CD14-positive monocyte (primary cell): ENCODE measurements at regions not wholly inside any gene's neighbourhood (a gene's known extent, or its start where the extent isn't known, plus 50 kb on each side); places are given as distances from the start of the nearest gene placed in this dataset.
"Not testable (repeated sequence)": the region's sequence is repeated elsewhere in the genome, so short reads cannot be mapped to it uniquely, and the experiment has no call there.

ENCODE experiments used
- DNase-seq, 3 donors: peaks; one replicate each; pipeline ENCODE4 v3.0.0-alpha.2; 2011 to 2022
- H2AFZ ChIP-seq: 2 replicates; pipeline ENCODE4 v1.6.0; 2012; ENCODE audit warnings: mild to moderate bottlenecking, low read depth, low read length, inconsistent platforms; ENCODE audit not compliant: insufficient read depth, poor library complexity, severe bottlenecking
- H3K27ac ChIP-seq, 2 donors: 1 replicate in 1 of 2; 2 replicates in 1 of 2; pipeline ENCODE4 v1.5.1; 2012 to 2013; ENCODE audit warnings: low read length in 2 of 2, control low read depth in 1 of 2, inconsistent platforms in 1 of 2, low read depth in 1 of 2, mild to moderate bottlenecking in 1 of 2
- H3K27me3 ChIP-seq, 2 donors: one replicate each; pipeline versions ENCODE4 v1.6.0 to v1.6.1; 2011 to 2013; ENCODE audit warnings: low read length in 2 of 2; ENCODE audit not compliant: control insufficient read depth in 2 of 2, insufficient read depth in 2 of 2
- H3K36me3 ChIP-seq, 2 donors: replicated peaks in 1 of 2; 1 replicate in 1 of 2; 2 replicates in 1 of 2; pipeline versions ENCODE4 v1.5.1 to v1.6.1; 2012 to 2013; ENCODE audit warnings: low read length in 2 of 2, control low read depth in 1 of 2, inconsistent platforms in 1 of 2, mild to moderate bottlenecking in 1 of 2; ENCODE audit not compliant: insufficient read depth in 2 of 2, control insufficient read depth in 1 of 2
- H3K4me1 ChIP-seq, 2 donors: 1 replicate in 1 of 2; 2 replicates in 1 of 2; pipeline versions ENCODE4 v1.5.1 to v1.6.1; 2012 to 2013; ENCODE audit warnings: low read length in 2 of 2, control low read depth in 1 of 2, inconsistent platforms in 1 of 2, mild to moderate bottlenecking in 1 of 2, moderate library complexity in 1 of 2; ENCODE audit not compliant: insufficient read depth in 2 of 2, control insufficient read depth in 1 of 2
- H3K4me2 ChIP-seq: replicated peaks from 2 replicates; pipeline ENCODE3; 2012; ENCODE audit warnings: low read length, moderate library complexity, mild to moderate bottlenecking; ENCODE audit not compliant: poor library complexity, severe bottlenecking; ENCODE audit errors: extremely low read depth
- H3K4me3 ChIP-seq, 3 experiments: fragments of 200-600 bp in 1 of 3; sonication (generic) in 1 of 3; replicated peaks in 1 of 3; 1 replicate in 2 of 3; 2 replicates in 1 of 3; pipeline ENCODE4 v1.5.1; 2011 to 2013; ENCODE audit warnings: low read length in 3 of 3, mild to moderate bottlenecking in 3 of 3, control low read depth in 2 of 3, low read depth in 2 of 3, inconsistent platforms in 1 of 3, moderate library complexity in 1 of 3
- H3K79me2 ChIP-seq: 2 replicates; pipeline ENCODE4 v1.6.0; 2012; ENCODE audit warnings: mild to moderate bottlenecking, control low read depth, inconsistent platforms, low read length, moderate library complexity; ENCODE audit not compliant: insufficient read depth
- H3K9ac ChIP-seq: 2 replicates; pipeline ENCODE4 v1.6.0; 2017; ENCODE audit warnings: low read length, mild to moderate bottlenecking; ENCODE audit not compliant: insufficient read depth, poor library complexity, severe bottlenecking
- H3K9me3 ChIP-seq, 2 donors: replicated peaks in 1 of 2; 1 replicate in 1 of 2; 2 replicates in 1 of 2; pipeline versions ENCODE4 v1.5.1 to v1.6.1; 2012 to 2013; ENCODE audit warnings: low read length in 2 of 2, control low read depth in 1 of 2; ENCODE audit not compliant: control insufficient read depth in 1 of 2, insufficient read depth in 1 of 2
- H4K20me1 ChIP-seq: 2 replicates; pipeline ENCODE4 v1.6.0; 2012; ENCODE audit warnings: mild to moderate bottlenecking, low read length, control low read depth, moderate library complexity; ENCODE audit not compliant: insufficient read depth
- H3K27ac Mint-ChIP-seq, 7 donors: one replicate each; pipeline ENCODE4 v1.8.0; 2020; ENCODE audit warnings: mild to moderate bottlenecking in 7 of 7, mixed read lengths in 7 of 7, moderate library complexity in 6 of 7, inconsistent platforms in 2 of 7
- H3K27me3 Mint-ChIP-seq, 3 donors: one replicate each; pipeline ENCODE4 v1.8.0; 2021 to 2022; ENCODE audit warnings: low read depth in 3 of 3, mild to moderate bottlenecking in 3 of 3, mixed read lengths in 3 of 3, moderate library complexity in 3 of 3, inconsistent platforms in 1 of 3
- H3K36me3 Mint-ChIP-seq, 2 donors: one replicate each; pipeline ENCODE4 v1.8.0; 2020; ENCODE audit warnings: mixed read lengths in 2 of 2, inconsistent platforms in 1 of 2, mild to moderate bottlenecking in 1 of 2
- H3K4me1 Mint-ChIP-seq: one replicate; pipeline ENCODE4 v1.8.0; 2020; ENCODE audit warnings: mild to moderate bottlenecking, mixed read lengths
- H3K4me3 Mint-ChIP-seq, 2 donors: one replicate each; pipeline ENCODE4 v1.8.0; 2020; ENCODE audit warnings: mild to moderate bottlenecking in 2 of 2, mixed read lengths in 2 of 2, moderate library complexity in 1 of 2
- H3K9me3 Mint-ChIP-seq, 7 donors: one replicate each; pipeline ENCODE4 v1.8.0; 2020 to 2022; ENCODE audit warnings: mixed read lengths in 7 of 7, mild to moderate bottlenecking in 6 of 7, moderate library complexity in 6 of 7, inconsistent platforms in 2 of 7
- WGBS: methylation state at CpG from one replicate; pipeline ENCODE4 v1.1.5; 2013; ENCODE audit warnings: missing lambda C conversion rate; ENCODE audit not compliant: insufficient coverage; 5-methylcytosine and 5-hydroxymethylcytosine counted together
- intact Hi-C, 2 donors: fragments of 100-400 bp; cut with micrococcal nuclease; formaldehyde crosslinking; loops; one replicate each; pipeline versions ENCODE4 v1.15.0 to v1.15.1; 2023
- TF ChIP-seq, protein P1 (sequence below): fragments of 200-600 bp; IDR thresholded peaks from one replicate; pipeline ENCODE4 v1.8.0; 2022; ENCODE audit warnings: antibody characterized with exemption, mild to moderate bottlenecking

DNA sequence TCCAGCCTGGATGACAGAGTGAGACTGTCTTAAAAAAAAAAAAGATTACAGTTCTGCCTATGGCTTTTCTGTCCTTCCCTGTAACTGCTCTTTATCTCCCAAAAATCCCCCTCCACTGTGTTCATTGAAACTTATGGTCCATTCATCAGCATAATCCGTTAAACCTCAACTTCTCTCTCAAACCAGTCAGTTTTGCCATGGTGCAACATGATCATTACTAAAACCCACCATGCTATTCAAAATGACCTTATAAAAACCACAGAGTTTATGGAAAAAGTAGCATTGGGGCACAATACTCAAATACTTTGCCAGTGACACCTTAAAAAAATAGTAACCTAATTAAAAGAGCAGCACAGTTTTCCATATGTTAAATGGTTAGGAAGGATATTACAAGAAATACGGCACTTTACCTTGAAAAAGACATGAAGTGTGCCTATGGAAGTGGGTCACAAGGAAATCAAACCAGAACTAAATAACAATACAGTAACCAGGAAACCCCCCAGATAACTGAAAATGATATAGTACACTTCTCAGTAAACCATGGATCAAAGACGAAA is 74.0 kb upstream of the ST8SIA6 start:
- Histone ChIP-seq H4K20me1 (no peaks in the 10 kb centered on the region), H3K4me3 (no peak overlapping the region), H3K4me1 (peaks cover 30 to 33% of the 10 kb centered on the region in 2 donors), H3K27ac (peak overlapping the region; percentile 81), H3K79me2 (no peaks in the 10 kb centered on the region), H3K4me2 (no peak overlapping the region), H3K9me3 (peaks cover 5 to 8% of the 10 kb centered on the region in 2 donors), H3K27me3 (no peaks in the 10 kb centered on the region), H3K9ac (no peak overlapping the region), H2AFZ (no peak overlapping the region), H3K36me3 (no peaks in the 10 kb centered on the region)
- H3K36me3 Mint-ChIP-seq: peaks cover 0 to 8% of the 10 kb centered on the region in 2 donors
- DNase-seq: no peak
- intact Hi-C loops: no loop called here
- peak overlapping the region in 6 of 7 donors; percentile 25 to 91 (median 90) for H3K27ac Mint-ChIP-seq
- TF ChIP-seq, protein P1, sequence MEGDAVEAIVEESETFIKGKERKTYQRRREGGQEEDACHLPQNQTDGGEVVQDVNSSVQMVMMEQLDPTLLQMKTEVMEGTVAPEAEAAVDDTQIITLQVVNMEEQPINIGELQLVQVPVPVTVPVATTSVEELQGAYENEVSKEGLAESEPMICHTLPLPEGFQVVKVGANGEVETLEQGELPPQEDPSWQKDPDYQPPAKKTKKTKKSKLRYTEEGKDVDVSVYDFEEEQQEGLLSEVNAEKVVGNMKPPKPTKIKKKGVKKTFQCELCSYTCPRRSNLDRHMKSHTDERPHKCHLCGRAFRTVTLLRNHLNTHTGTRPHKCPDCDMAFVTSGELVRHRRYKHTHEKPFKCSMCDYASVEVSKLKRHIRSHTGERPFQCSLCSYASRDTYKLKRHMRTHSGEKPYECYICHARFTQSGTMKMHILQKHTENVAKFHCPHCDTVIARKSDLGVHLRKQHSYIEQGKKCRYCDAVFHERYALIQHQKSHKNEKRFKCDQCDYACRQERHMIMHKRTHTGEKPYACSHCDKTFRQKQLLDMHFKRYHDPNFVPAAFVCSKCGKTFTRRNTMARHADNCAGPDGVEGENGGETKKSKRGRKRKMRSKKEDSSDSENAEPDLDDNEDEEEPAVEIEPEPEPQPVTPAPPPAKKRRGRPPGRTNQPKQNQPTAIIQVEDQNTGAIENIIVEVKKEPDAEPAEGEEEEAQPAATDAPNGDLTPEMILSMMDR: no peak
- WGBS: 14% methylated on average over 1 of the region's 3 CpGs
- H3K9me3 Mint-ChIP-seq: peaks cover 2 to 11% (median 9%) of the 10 kb centered on the region in 7 donors
- H3K4me3 Mint-ChIP-seq: no peak overlapping the region
- peaks cover 0 to 2% (median 0%) of the 10 kb centered on the region in 3 donors for H3K27me3 Mint-ChIP-seq
- H3K4me1 Mint-ChIP-seq: peaks cover 30% of the 10 kb centered on the region

GRCh38 chr10:17527514-17528146 is 73.2 kb upstream of the ST8SIA6 start:
- Mint-ChIP-seq H3K36me3 (peaks cover 0 to 8% of the 10 kb centered on the region in 2 donors), H3K4me3 (peak overlapping the region; percentile 32 to 68), H3K27me3 (no peaks in the 10 kb centered on the region), H3K9me3 (peaks cover 2 to 14% (median 9%) of the 10 kb centered on the region in 7 donors), H3K27ac (peak overlapping the region; percentile 71 to 95 (median 90)), H3K4me1 (peaks cover 30% of the 10 kb centered on the region)
- TF ChIP-seq, protein P1: no peak
- peak overlapping the region; percentile 81 for H3K27ac ChIP-seq
- H3K4me3 ChIP-seq: peak overlapping the region in 1 of 3 experiments; percentile 52
- H3K27me3 ChIP-seq: no peaks in the 10 kb centered on the region
- peak overlapping the region; percentile 55 for H2AFZ ChIP-seq
- no peaks in the 10 kb centered on the region for H4K20me1 ChIP-seq
- H3K4me1 ChIP-seq: peaks cover 30 to 33% of the 10 kb centered on the region in 2 donors
- no peaks in the 10 kb centered on the region for H3K79me2 ChIP-seq
- H3K36me3 ChIP-seq: no peaks in the 10 kb centered on the region
- H3K9ac ChIP-seq: no peak overlapping the region
- WGBS: 21% methylated on average over 3 of the region's 6 CpGs
- intact Hi-C loops: no loop called here
- peaks cover 5 to 10% of the 10 kb centered on the region in 2 donors for H3K9me3 ChIP-seq
- H3K4me2 ChIP-seq: peak overlapping the region; percentile 45
- DNase-seq: peak; percentile 10 to 48 (median 23)

DNA sequence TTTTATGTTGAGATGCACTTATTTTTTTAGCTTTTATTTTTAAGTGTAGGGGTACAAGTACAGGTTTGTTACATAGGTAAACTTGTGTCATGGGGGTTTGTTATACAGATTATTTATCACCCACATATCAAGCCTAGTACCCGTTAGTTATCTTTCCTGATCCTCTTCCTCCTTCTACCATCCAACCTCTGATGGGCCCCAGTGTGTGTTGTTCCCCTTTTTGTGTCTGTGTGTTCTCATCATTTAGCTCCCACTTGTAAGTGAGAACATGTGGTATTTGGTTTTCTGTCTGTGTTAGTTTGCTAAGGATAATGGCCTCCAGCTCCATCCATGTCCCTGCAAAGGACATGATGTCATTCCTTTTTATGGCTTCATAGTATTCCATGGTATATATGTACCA is 72.2 kb upstream of the ST8SIA6 start:
- not testable (repeated sequence) for H3K27me3 Mint-ChIP-seq

More for the DNA sequence above, 72.2 kb upstream of the ST8SIA6 start:
- H3K36me3 Mint-ChIP-seq, H3K9me3 ChIP-seq, H4K20me1 ChIP-seq, intact Hi-C loops, H3K79me2 ChIP-seq, H3K36me3 ChIP-seq, H3K9ac ChIP-seq, H3K4me2 ChIP-seq, H2AFZ ChIP-seq, H3K4me3 Mint-ChIP-seq, H3K27me3 ChIP-seq: not testable (repeated sequence)
- Histone ChIP-seq H3K4me1 (peaks cover 30 to 33% of the 10 kb centered on the region in 2 donors), H3K4me3 (peak overlapping the region in 1 of 3 experiments; percentile 52), H3K27ac (peak overlapping the region; percentile 78 to 81)
- DNase-seq: peak; percentile 35 to 56 (median 39)
- Mint-ChIP-seq H3K9me3 (peaks cover 2 to 14% (median 9%) of the 10 kb centered on the region in 7 donors), H3K4me1 (peaks cover 30% of the 10 kb centered on the region), H3K27ac (peak overlapping the region; percentile 71 to 91 (median 84))
- WGBS: no CpG with 5 or more reads among the region's 1 CpG
